OCI-LY1 (cell line): ENCODE measurements at regions not wholly inside any gene's neighbourhood (a gene's known extent, or its start where the extent isn't known, plus 50 kb on each side); places are given as distances from the start of the nearest gene placed in this dataset.

Experiments used
- CTCF ChIP-seq: fragments of 200-600 bp; sonication (generic), shearing (Covaris generic); IDR thresholded peaks from 2 replicates; pipeline ENCODE4 v1.5.1; 2017; ENCODE audit warnings: mild to moderate bottlenecking, antibody characterized with exemption, low read length, moderate library complexity, mixed read lengths
- EZH2 ChIP-seq: fragments of 200-600 bp; sonication (generic), shearing (Covaris generic); IDR thresholded peaks from 2 replicates; pipeline ENCODE4 v1.8.0; 2017; ENCODE audit warnings: borderline replicate concordance, mixed run types, mild to moderate bottlenecking, antibody characterized with exemption, low read length, moderate library complexity, mixed read lengths

GRCh38 chr13:81138353-81138980 is 797.5 kb upstream of the SPRY2 start:
- no peak for TF ChIP-seq EZH2
- TF ChIP-seq CTCF: no peak
